ENCODE measurements at regions not wholly inside any gene's neighbourhood (a gene's known extent, or its start where the extent isn't known, plus 50 kb on each side); places are given as distances from the start of the nearest gene placed in this dataset.

DNA sequence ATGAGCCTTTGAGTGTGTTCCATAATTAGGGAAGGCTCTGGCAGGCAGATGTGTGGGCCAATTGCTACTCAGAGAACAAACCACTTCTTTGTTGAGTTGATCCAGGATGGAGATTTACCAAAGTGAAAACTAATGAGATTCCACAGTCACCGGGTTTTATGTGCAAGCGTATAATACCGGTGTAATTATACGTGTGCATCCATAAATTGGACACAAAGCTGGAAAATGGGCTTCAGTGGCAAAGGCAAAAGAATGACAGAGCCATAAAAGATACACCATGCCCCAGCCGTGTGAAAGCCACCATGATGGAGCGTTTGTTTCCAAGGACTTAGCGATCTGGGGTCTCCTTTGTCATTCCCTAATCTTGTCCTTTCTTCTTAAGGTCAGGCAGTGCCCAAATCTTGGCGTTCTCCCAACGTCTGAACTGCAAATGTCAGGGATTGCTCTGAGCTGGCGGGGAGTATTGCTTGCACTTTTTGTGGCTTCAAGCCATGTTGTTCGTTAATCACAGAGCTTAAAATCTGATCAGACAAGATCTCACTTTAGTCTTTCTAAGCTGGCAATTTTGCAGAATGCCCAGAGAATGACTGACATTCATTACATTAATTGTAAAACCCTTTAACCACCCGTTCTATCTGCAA, 70.1 kb downstream of the NPTX2 start:
- TF ChIP-seq CTCF (conservative IDR thresholded peaks at IDR 0.05) (no peak), ZFX (IDR thresholded peaks at IDR 0.05) (no peak)
